ENCODE measurements at regions not wholly inside any gene's neighbourhood (a gene's known extent, or its start where the extent isn't known, plus 50 kb on each side); places are given as distances from the start of the nearest gene placed in this dataset.

DNA sequence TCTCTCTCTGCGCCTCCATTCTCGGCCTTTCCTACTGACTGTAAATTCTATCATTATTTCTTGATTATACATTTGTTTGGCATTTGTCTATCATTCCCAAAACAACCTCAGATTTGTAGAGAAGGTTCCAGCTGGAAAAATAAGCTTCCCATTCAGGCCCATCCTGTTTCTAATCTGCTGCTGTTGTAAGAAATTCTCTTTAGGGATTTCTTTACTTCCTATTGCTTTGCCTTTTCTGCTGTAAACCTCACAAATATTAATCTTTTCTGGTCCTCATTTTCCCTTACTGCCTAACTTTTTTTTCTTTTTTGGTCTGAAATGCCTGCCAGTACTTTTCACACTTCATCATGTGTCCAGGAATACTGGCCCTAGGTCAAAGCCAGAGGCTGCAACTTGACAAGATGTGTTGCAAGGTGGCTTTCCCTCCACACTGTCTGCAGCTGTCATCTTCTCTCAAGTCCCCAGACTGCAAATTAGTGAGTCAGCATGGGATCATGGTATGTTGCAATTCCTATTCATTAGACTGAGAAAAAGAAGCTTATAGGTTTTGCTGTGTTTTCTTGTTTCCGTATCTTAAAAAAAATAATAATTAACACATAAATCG, 858.7 kb upstream of the CHORDC1 start:
- ATAC-seq: no peak
- TF ChIP-seq, protein P1, sequence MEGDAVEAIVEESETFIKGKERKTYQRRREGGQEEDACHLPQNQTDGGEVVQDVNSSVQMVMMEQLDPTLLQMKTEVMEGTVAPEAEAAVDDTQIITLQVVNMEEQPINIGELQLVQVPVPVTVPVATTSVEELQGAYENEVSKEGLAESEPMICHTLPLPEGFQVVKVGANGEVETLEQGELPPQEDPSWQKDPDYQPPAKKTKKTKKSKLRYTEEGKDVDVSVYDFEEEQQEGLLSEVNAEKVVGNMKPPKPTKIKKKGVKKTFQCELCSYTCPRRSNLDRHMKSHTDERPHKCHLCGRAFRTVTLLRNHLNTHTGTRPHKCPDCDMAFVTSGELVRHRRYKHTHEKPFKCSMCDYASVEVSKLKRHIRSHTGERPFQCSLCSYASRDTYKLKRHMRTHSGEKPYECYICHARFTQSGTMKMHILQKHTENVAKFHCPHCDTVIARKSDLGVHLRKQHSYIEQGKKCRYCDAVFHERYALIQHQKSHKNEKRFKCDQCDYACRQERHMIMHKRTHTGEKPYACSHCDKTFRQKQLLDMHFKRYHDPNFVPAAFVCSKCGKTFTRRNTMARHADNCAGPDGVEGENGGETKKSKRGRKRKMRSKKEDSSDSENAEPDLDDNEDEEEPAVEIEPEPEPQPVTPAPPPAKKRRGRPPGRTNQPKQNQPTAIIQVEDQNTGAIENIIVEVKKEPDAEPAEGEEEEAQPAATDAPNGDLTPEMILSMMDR (IDR thresholded peaks at IDR 0.05): no peak
- no peak for TF ChIP-seq POLR2A (IDR thresholded peaks at IDR 0.05)
- Histone ChIP-seq H3K27me3 (no peaks in the 10 kb centered on the region), H3K36me3 (replicated peaks in 1 of 2; ENCODE audit: insufficient read depth in 1 of 2, low read depth in 2 of 2) (no peaks in the 10 kb centered on the region), H3K4me1 (no peaks in the 10 kb centered on the region), H3K27ac (no peak overlapping the region), H3K4me3 (no peak overlapping the region), H3K9me3 (no peaks in the 10 kb centered on the region)
- 60 to 70% methylated on average over 4 of the region's 4 CpGs for WGBS, 2 donors
- DNase-seq: peak in 1 of 4 donors; percentile 24
- intact Hi-C loops (cut with DNase I): no loop called here

DNA sequence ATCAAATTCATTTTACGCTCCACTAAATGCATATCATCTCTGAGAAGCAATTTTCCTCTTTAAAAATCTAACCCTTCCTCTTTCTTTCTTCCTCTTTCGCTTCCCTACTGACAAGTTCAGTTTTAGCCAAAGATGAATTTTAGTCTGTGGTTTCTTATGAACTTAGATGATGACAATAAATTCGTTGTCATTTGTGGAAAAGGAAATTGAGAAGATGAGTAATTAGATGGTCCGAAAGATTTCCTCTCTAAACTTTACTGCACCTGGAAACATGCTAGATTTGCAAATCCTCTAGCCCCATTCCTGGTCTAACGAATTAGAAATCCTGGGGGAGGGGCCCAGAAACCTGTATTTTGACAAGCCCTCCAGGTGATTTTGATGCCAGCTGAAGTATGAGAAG, 855.4 kb upstream of the CHORDC1 start:
- DNase-seq: no peak
- TF ChIP-seq, protein P1 (IDR thresholded peaks at IDR 0.05): no peak
- no peak for TF ChIP-seq POLR2A (IDR thresholded peaks at IDR 0.05)
- intact Hi-C loops (cut with DNase I): no loop called here
- no peak overlapping the region for H3K27ac ChIP-seq
- H3K36me3 ChIP-seq (replicated peaks in 1 of 2; ENCODE audit: insufficient read depth in 1 of 2, low read depth in 2 of 2): no peaks in the 10 kb centered on the region
- no peaks in the 10 kb centered on the region for H3K4me1 ChIP-seq
- no peaks in the 10 kb centered on the region for H3K9me3 ChIP-seq
- H3K4me3 ChIP-seq: no peak overlapping the region
- 38 to 57% methylated on average over 5 of the region's 5 CpGs for WGBS, 2 donors
- H3K27me3 ChIP-seq: no peaks in the 10 kb centered on the region
- ATAC-seq: no peak

DNA sequence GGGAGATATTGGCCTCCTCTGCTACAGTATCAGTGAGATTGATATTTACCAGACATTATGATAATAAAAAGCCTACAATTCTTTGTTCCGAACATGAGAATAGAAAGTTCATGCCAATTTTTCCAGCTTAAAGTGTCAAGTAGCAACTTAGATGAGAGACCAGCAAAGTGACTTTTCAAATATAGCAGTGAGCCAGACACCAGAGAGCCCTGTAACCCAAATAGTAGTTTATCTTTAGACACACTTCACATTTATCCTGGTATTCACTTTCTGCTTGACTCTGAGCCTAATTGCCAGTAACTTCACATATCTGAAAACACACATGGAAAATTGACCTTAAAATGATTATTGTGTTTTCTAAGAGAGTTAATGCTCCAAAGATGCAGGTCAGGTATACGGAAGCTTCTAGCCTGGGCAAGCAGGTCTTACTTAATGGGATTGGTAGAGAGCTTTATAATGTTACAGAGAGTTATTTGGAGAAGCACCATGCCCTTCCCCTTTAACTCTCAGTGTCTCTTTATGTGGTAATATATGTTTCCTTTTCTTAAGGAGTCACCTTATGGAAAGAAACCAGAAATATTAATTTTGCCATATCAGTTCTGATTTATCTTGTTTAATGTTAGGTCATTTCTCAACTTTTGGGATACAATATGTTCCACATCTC, 852.3 kb upstream of the CHORDC1 start:
- ATAC-seq: no peak
- H3K9me3 ChIP-seq: no peaks in the 10 kb centered on the region
- H3K27me3 ChIP-seq: no peaks in the 10 kb centered on the region
- TF ChIP-seq, protein P1 (IDR thresholded peaks at IDR 0.05): no peak
- TF ChIP-seq POLR2A (IDR thresholded peaks at IDR 0.05): no peak
- no peak overlapping the region for H3K27ac ChIP-seq
- DNase-seq: no peak
- no peaks in the 10 kb centered on the region for H3K4me1 ChIP-seq
- intact Hi-C loops (cut with DNase I): no loop called here
- WGBS, 2 donors: 19 to 32% methylated on average over 2 of the region's 2 CpGs
- no peak overlapping the region for H3K4me3 ChIP-seq
- H3K36me3 ChIP-seq (replicated peaks in 1 of 2; ENCODE audit: insufficient read depth in 1 of 2, low read depth in 2 of 2): no peaks in the 10 kb centered on the region

DNA sequence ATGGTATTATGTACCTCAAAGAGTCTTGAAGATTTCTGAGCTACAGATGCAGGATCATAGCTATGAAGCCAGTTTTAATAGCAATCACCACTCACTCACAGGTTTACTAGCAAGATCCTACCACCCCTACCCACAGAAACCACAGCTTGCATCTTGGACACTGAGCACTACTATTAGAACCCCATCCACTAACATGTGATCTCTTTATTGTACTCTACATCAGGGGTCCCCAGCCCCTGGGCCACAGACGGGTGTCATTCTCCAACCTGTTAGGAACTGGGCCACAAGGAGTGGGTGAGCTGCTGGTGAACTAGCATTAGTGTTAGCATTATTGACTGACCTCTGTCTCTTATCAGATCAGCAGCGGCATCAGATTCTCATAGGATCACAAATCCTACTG, 844.8 kb upstream of the CHORDC1 start:
- Histone ChIP-seq H3K4me3 (no peak overlapping the region), H3K4me1 (no peaks in the 10 kb centered on the region), H3K27ac (no peak overlapping the region), H3K9me3 (no peaks in the 10 kb centered on the region), H3K27me3 (no peaks in the 10 kb centered on the region), H3K36me3 (replicated peaks in 1 of 2; ENCODE audit: insufficient read depth in 1 of 2, low read depth in 2 of 2) (no peaks in the 10 kb centered on the region)
- ATAC-seq: no peak
- intact Hi-C loops (cut with DNase I): no loop called here
- no peak for DNase-seq
- TF ChIP-seq POLR2A (IDR thresholded peaks at IDR 0.05): no peak
- TF ChIP-seq, protein P1 (IDR thresholded peaks at IDR 0.05): no peak
- WGBS, 2 donors: 48 to 67% methylated on average over 2 of the region's 2 CpGs

Measured in body of pancreas (tissue), 4 donors.